ENCODE measurements at regions not wholly inside any gene's neighbourhood (a gene's known extent, or its start where the extent isn't known, plus 50 kb on each side); places are given as distances from the start of the nearest gene placed in this dataset.

DNA sequence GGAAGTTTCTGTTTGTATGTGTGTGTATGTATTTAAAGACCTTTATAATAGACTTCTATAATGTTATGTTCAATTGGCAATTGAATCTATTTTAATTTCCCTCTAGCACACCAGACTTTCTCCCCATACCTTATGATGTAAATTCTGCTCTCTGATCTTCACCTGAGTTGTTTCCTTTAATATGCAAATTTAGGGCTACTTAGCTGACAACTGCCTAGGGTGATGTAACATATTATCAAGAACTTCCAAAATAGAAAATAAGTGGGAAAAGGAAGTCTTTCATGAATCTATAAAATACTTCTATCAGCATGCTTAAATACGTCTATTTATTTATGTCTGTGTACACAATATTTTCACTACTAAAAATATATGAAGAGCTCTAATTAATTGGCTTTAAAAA, 923.5 kb upstream of the CDH10 start:
- no peak for DNase-seq (ENCODE audit: low spot score in 2 of 2)
- no peak overlapping the region for H3K4me3 ChIP-seq (ENCODE audit: low read depth, poor library complexity, severe bottlenecking)
- 84 to 88% methylated on average over 1 of the region's 1 CpG for WGBS, 2 donors
- intact Hi-C loops (cut with DNase I; ENCODE audit: low total_unique reads) = no loop called here
- no peak for TF ChIP-seq CTCF (IDR thresholded peaks at IDR 0.05)
- no peak for TF ChIP-seq POLR2A (IDR thresholded peaks at IDR 0.05)

DNA sequence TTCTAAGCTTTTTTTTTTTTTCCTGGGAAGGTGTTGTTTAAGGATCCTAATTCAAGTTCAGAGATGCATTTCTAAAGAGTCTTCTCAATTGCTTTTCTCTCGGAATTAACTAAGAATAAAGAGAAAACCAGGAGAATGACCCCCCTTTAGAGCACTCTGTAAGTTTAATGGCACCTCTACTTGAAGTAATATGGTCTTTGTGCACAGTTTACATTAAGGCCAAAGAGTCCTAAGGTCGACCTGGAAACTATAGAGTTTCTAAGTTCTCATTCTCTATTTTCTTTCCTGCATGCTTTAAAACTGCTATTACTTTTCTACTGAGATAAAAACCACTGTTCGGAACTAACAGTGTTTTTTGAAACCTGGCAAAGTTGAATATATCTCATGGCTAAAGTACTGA, 923.1 kb upstream of the CDH10 start:
- H3K4me3 ChIP-seq (ENCODE audit: low read depth, poor library complexity, severe bottlenecking) = no peak overlapping the region
- TF ChIP-seq CTCF (IDR thresholded peaks at IDR 0.05) = no peak
- TF ChIP-seq POLR2A (IDR thresholded peaks at IDR 0.05) = no peak
- DNase-seq (ENCODE audit: low spot score in 2 of 2) = no peak
- intact Hi-C loops (cut with DNase I; ENCODE audit: low total_unique reads) = no loop called here
- 55 to 69% methylated on average over 3 of the region's 3 CpGs for WGBS, 2 donors

DNA sequence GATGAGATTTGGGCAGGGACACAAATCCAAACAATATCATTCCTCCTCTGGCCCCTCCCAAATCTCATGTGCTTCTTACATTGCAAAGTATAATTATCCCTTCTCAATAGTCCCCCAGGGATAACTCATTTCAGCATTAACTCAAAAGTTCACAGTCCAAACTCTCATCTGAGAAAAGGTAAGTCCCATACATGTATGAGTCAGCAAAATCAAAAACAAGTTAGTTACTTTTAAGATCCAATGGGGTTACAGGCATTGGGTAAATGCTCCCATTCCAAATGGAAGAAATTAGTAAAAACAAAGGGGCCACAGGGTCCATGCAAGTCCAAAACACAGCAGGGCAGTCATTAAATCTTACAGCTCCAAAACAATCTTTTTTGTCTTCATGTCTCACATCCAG, 917.9 kb upstream of the CDH10 start:
- TF ChIP-seq CTCF (IDR thresholded peaks at IDR 0.05) (no peak), POLR2A (IDR thresholded peaks at IDR 0.05) (no peak)
- no peak overlapping the region for H3K4me3 ChIP-seq (ENCODE audit: low read depth, poor library complexity, severe bottlenecking)
- intact Hi-C loops (cut with DNase I; ENCODE audit: low total_unique reads) = no loop called here
- DNase-seq (ENCODE audit: low spot score in 2 of 2) = no peak

DNA sequence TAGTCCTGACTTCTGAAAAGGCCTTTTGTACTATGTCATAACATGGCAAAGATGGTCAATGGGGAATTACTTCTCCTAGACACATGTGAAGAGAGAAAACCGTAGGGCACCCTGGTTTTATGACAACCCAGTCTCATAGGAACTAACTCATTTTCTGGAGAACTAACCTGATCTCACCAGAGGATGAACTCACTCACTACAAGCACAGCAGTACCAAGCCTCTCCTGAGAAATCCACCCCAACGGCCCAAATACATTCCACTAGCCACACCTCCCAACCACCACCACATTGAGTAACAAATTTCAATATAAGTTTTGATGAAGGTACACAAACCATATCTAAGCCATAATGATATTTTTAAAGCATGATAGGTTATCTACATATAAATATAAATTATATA, 909.3 kb upstream of the CDH10 start:
- WGBS, 2 donors = 67 to 72% methylated on average over 2 of the region's 2 CpGs
- no peak for TF ChIP-seq CTCF (IDR thresholded peaks at IDR 0.05)
- no peak for TF ChIP-seq POLR2A (IDR thresholded peaks at IDR 0.05)
- no peak overlapping the region for H3K4me3 ChIP-seq (ENCODE audit: low read depth, poor library complexity, severe bottlenecking)
- DNase-seq (ENCODE audit: low spot score in 2 of 2) = no peak
- intact Hi-C loops (cut with DNase I; ENCODE audit: low total_unique reads) = no loop called here

DNA sequence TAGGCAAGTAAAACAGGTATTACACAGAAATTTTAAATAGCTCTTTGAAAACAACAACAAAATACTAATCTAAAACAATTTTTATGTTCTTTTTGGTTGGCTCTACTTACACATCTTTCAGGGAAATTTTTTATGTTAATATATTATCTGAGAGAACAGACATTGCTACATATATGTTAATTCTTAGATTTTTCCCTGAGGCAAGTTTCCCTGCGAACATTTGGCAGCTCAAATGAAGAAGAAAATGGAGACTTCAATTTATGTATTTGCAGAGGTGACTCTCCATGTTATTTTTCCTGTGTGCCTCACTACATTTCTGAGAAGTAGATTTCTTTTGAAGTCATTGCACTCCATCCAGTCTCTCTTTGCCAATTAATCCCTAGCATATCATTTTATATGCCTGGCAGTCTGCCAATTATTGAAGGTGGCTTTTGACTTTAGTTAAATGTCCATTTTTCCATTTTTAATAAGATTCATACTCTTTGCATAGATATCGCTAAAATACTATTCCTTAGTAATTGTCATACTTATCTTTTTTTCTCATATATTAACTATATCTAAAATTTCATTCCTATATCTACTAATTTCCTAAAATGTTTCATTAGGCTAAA, 908.2 kb upstream of the CDH10 start:
- TF ChIP-seq CTCF (IDR thresholded peaks at IDR 0.05) (no peak), POLR2A (IDR thresholded peaks at IDR 0.05) (no peak)
- H3K4me3 ChIP-seq (ENCODE audit: low read depth, poor library complexity, severe bottlenecking) = no peak overlapping the region
- DNase-seq (ENCODE audit: low spot score in 2 of 2) = no peak
- intact Hi-C loops (cut with DNase I; ENCODE audit: low total_unique reads) = no loop called here
- WGBS, 2 donors = 65 to 75% methylated on average over 2 of the region's 2 CpGs

- intact Hi-C loops (cut with DNase I; ENCODE audit: low total_unique reads) = no loop called here
- H3K4me3 ChIP-seq (ENCODE audit: low read depth, poor library complexity, severe bottlenecking) = no peak overlapping the region
- DNase-seq (ENCODE audit: low spot score in 2 of 2) = no peak
- TF ChIP-seq CTCF (IDR thresholded peaks at IDR 0.05) (no peak), POLR2A (IDR thresholded peaks at IDR 0.05) (no peak)
Measured at GRCh38 chr5:25550793-25551192, 906.0 kb upstream of the CDH10 start.

Data from lower leg skin (tissue), 4 donors.